Right atrium auricular region (tissue), 2 donors: ENCODE measurements at regions not wholly inside any gene's neighbourhood (a gene's known extent, or its start where the extent isn't known, plus 50 kb on each side); places are given as distances from the start of the nearest gene placed in this dataset.

Source experiments
- DNase-seq: peaks from one replicate; pipeline ENCODE4 v3.0.0-alpha.2; 2019; ENCODE audit warnings: low spot score
- H3K27ac ChIP-seq, 2 donors: fragments of 200-600 bp; sonication (generic); 1 replicate in 1 of 2; 2 replicates in 1 of 2; pipeline ENCODE4 v1.5.1; 2016 to 2019
- H3K27me3 ChIP-seq, 2 donors: fragments of 200-600 bp; sonication (generic); one replicate each; pipeline versions ENCODE4 v1.5.1 to v1.6.0; 2017 to 2019
- H3K36me3 ChIP-seq: fragments of 200-600 bp; sonication (generic); one replicate; pipeline ENCODE4 v1.5.1; 2016
- H3K4me1 ChIP-seq, 2 donors: fragments of 200-600 bp; sonication (generic); one replicate each; pipeline versions ENCODE4 v1.5.1 to v1.6.0; 2017 to 2019
- H3K4me3 ChIP-seq, 2 donors: fragments of 200-600 bp; sonication (generic); 1 replicate in 1 of 2; 2 replicates in 1 of 2; pipeline ENCODE4 v1.5.1; 2017 to 2019; ENCODE audit warnings: mild to moderate bottlenecking in 1 of 2, moderate library complexity in 1 of 2
- H3K9me3 ChIP-seq, 2 donors: fragments of 200-600 bp; sonication (generic); one replicate each; pipeline ENCODE4 v1.5.1; 2019
- TF ChIP-seq, protein P1 (sequence below), 2 donors: fragments of 200-600 bp; sonication (generic); IDR thresholded peaks; one replicate each; pipeline ENCODE4 v1.5.1; 2019; ENCODE audit warnings: antibody characterized with exemption in 2 of 2

- no peak overlapping the region for H3K27ac ChIP-seq
- no peaks in the 10 kb centered on the region for H3K9me3 ChIP-seq
- H3K27me3 ChIP-seq = no peaks in the 10 kb centered on the region
- no peaks in the 10 kb centered on the region for H3K4me1 ChIP-seq
- DNase-seq = no peak
- H3K36me3 ChIP-seq = no peaks in the 10 kb centered on the region
- H3K4me3 ChIP-seq = no peak overlapping the region
- TF ChIP-seq, protein P1, sequence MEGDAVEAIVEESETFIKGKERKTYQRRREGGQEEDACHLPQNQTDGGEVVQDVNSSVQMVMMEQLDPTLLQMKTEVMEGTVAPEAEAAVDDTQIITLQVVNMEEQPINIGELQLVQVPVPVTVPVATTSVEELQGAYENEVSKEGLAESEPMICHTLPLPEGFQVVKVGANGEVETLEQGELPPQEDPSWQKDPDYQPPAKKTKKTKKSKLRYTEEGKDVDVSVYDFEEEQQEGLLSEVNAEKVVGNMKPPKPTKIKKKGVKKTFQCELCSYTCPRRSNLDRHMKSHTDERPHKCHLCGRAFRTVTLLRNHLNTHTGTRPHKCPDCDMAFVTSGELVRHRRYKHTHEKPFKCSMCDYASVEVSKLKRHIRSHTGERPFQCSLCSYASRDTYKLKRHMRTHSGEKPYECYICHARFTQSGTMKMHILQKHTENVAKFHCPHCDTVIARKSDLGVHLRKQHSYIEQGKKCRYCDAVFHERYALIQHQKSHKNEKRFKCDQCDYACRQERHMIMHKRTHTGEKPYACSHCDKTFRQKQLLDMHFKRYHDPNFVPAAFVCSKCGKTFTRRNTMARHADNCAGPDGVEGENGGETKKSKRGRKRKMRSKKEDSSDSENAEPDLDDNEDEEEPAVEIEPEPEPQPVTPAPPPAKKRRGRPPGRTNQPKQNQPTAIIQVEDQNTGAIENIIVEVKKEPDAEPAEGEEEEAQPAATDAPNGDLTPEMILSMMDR (IDR thresholded peaks at IDR 0.05) = no peak
These were observed 389.3 kb upstream of the MYT1L start for GRCh38 chr2:2720351-2720750.

DNA sequence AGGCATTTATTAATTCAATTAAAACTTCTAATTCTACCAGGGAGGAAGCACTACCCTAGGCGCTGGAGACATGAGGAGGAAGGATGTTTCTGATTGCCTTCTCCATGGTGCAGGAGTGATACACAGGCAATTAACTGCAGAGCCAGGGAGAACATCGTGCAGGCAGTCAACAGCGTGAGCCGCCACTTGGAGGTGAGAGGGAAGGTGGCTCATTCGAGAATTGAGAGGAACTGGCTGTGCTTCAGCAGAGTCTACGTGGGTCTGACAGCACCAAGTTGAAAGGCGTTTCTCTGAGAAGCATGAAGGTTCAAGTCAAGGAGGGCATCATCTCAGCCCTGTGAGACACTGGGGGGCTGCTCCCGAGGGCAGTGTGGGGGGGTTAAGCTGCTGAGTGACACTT lies 388.7 kb upstream of the MYT1L start:
- no peaks in the 10 kb centered on the region for H3K4me1 ChIP-seq
- H3K27ac ChIP-seq = no peak overlapping the region
- H3K4me3 ChIP-seq = no peak overlapping the region
- no peaks in the 10 kb centered on the region for H3K27me3 ChIP-seq
- TF ChIP-seq, protein P1 (IDR thresholded peaks at IDR 0.05) = no peak
- H3K36me3 ChIP-seq = no peaks in the 10 kb centered on the region
- no peak for DNase-seq
- no peaks in the 10 kb centered on the region for H3K9me3 ChIP-seq

- H3K36me3 ChIP-seq = no peaks in the 10 kb centered on the region
- no peaks in the 10 kb centered on the region for H3K27me3 ChIP-seq
- H3K9me3 ChIP-seq = no peaks in the 10 kb centered on the region
- no peaks in the 10 kb centered on the region for H3K4me1 ChIP-seq
- no peak overlapping the region for H3K4me3 ChIP-seq
- no peak overlapping the region for H3K27ac ChIP-seq
- TF ChIP-seq, protein P1 (IDR thresholded peaks at IDR 0.05) = no peak
- no peak for DNase-seq
These were observed 387.9 kb upstream of the MYT1L start for GRCh38 chr2:2719015-2719414.

- H3K4me3 ChIP-seq = no peak overlapping the region
- H3K36me3 ChIP-seq = no peaks in the 10 kb centered on the region
- no peak overlapping the region for H3K27ac ChIP-seq
- DNase-seq = no peak
- TF ChIP-seq, protein P1 (IDR thresholded peaks at IDR 0.05) = no peak
- no peaks in the 10 kb centered on the region for H3K4me1 ChIP-seq
- H3K27me3 ChIP-seq = no peaks in the 10 kb centered on the region
- H3K9me3 ChIP-seq = no peaks in the 10 kb centered on the region
These were observed 386.3 kb upstream of the MYT1L start for GRCh38 chr2:2717406-2717805.

GRCh38 chr2:2716771-2717170 lies 385.7 kb upstream of the MYT1L start:
- Histone ChIP-seq H3K4me1 (no peaks in the 10 kb centered on the region), H3K27ac (no peak overlapping the region), H3K27me3 (no peaks in the 10 kb centered on the region), H3K36me3 (no peaks in the 10 kb centered on the region), H3K4me3 (no peak overlapping the region), H3K9me3 (no peaks in the 10 kb centered on the region)
- DNase-seq = no peak
- TF ChIP-seq, protein P1 (IDR thresholded peaks at IDR 0.05) = no peak

GRCh38 chr2:2715036-2715818 lies 384.2 kb upstream of the MYT1L start:
- TF ChIP-seq, protein P1 (IDR thresholded peaks at IDR 0.05) = no peak
- Histone ChIP-seq H3K9me3 (no peaks in the 10 kb centered on the region), H3K4me1 (no peaks in the 10 kb centered on the region), H3K27me3 (no peaks in the 10 kb centered on the region), H3K36me3 (no peaks in the 10 kb centered on the region), H3K27ac (no peak overlapping the region), H3K4me3 (no peak overlapping the region)
- DNase-seq = no peak
